GM18526 (cell line): ENCODE measurements at regions not wholly inside any gene's neighbourhood (a gene's known extent, or its start where the extent isn't known, plus 50 kb on each side); places are given as distances from the start of the nearest gene placed in this dataset.

Source experiments
- POLR2A ChIP-seq: IDR thresholded peaks from 3 replicates; pipeline ENCODE4 v1.6.1; 2011; ENCODE audit not compliant: insufficient read length; ENCODE audit errors: extremely low read depth

DNA sequence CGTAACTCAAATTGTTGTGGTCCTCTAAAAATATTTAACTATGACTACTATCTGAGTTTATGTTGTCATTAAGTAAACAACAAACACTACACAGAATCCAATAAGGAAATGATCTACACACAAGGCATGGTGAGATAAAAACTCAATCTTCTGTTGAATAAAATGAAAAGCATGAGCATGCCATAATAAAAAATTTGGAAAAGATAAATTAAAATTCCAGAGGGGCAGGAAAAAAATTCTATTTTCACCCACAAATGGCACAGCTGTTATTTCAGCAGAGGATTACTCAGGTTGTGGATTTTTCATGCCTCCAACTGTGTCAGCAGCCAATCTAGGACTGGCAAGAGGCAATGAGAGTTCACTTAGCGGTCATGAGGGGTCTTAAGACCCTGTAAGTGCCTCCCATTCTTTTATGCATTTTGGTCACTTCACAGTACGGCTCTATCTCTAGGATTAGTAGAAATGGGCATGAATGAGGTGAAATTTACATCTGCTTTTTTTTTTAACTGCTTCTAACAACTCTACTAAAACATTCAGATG is 639.8 kb upstream of the DIPK2B start:
- TF ChIP-seq POLR2A, result no peak

DNA sequence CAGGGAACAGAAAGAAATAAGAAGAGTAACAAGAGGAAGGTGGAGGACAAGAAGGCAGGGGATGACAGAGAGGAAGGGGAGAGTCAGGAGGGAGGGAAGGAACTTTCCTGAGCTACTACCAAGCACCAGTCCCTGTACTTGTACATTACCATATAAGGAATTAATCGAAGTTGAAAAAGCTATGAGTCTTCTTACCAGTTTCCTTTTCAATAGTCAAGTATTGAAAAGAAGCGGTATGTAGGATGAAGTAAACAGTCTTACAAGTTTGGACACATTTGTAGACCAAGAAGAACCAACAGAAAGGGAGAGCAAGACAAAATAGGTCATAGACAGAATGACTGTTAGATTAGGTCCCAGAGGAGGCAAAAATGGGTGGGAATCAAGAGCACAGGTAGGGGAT is 629.7 kb upstream of the DIPK2B start:
- no peak for TF ChIP-seq POLR2A

DNA sequence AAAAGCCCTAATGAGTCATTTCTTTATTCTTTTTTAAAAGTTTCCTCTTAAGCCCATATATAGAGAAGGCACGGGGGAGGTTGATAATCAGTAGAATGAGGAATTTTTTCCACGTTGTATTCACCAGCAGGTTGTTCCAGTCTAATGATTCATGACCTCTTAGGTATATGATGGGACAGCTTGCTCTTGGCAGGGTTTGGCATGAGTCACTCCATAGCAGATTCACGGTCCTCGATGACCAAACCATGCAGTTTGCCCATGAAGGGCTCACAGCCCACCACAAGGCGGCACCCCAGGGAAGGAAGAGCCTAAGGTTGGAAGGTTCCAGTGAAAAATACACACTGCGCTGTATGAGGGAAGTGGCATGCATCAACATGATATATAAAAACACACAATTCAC is 623.8 kb upstream of the DIPK2B start:
- TF ChIP-seq POLR2A, result no peak

DNA sequence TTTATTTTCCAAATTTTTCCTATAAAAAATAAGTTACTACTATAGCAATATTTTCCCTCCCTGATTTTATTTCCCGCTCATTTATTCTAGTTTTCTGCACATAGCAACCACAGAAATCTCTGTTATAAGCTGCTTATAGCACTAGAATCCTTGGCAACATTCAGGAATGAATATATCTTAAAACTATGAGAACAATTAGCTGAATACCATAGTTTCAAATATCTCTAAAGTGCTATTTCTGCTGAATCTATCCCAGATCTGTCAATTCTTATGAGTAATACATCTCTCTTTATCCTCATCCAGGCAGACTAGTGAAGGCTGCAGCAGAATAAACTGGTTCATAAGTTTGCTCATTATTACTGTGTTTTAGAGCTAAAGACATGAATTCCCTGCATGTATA is 622.9 kb upstream of the DIPK2B start:
- TF ChIP-seq POLR2A, result no peak

DNA sequence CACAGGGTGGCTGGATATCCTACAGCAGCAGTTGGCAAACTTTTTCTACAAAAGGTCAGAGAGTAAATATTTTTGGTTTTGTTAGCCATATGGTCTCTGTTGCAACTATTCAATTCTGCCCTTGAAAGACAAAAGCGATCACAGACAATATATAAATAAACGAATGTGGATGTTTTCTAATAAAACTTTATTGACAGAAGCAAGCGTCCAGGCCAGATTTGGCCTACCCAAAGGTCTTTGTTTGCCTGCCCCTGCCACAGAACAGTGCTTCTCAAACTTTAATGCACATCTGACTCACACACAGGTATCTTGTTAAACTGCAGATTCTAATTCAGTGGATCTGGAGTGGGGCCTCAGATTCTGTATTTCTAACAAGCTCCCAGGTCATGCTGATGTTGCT is 621.4 kb upstream of the DIPK2B start:
- TF ChIP-seq POLR2A, result no peak

DNA sequence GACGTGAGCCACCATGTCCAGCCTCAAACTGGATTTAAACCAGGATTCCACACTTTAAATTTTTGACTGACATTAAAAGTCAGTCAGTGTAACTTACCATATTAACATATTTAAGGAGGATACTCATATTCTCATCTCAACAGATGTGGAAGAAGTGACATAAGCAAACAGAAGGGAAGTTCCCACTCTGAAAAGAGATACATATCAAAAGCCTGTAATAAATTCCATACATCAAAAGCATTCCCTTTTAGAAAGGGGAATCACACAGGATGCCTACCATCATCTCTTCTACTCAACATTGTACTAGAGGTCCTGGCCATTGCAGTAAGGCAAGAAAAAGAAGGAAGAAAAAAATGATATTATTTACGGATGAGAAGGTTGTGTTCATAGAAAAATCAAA is 618.2 kb upstream of the DIPK2B start:
- no peak for TF ChIP-seq POLR2A

DNA sequence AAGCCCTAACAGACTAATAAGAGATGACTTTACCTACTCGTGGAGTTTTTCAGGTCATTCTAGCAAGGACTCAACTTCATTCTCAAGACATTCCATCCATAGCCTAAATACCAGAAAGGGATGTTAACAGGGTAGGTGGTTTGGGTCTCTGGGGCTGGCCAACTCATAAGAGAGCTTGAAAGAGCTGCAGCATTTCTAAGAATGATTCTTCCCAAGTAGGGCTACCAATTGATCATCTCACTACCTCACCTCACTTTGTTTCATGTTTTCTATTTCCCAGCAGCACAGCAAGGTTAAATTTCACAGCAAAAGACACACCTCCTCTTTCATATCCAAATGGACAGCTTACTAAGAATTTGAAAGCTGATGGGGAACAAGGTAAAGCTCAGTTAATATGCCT is 614.8 kb upstream of the DIPK2B start:
- no peak for TF ChIP-seq POLR2A

DNA sequence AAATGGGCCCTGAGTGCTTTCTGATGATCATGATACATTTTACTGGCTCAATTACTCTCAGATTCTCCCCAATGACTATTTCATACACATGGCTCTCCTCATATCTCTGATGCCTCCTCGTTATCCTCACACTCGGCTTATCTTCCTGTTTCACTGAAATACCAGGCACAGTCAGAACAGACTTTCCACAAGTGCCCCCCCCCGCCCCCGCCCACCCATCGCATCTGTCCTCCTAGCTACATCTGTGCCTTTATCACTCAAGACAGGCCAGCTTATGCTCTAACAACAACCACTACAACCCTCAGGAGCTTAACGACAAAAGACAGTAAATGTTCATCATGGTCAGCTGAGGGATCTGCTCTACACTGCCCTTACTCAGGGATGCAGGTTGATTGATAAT is 610.6 kb upstream of the DIPK2B start:
- TF ChIP-seq POLR2A, result no peak

DNA sequence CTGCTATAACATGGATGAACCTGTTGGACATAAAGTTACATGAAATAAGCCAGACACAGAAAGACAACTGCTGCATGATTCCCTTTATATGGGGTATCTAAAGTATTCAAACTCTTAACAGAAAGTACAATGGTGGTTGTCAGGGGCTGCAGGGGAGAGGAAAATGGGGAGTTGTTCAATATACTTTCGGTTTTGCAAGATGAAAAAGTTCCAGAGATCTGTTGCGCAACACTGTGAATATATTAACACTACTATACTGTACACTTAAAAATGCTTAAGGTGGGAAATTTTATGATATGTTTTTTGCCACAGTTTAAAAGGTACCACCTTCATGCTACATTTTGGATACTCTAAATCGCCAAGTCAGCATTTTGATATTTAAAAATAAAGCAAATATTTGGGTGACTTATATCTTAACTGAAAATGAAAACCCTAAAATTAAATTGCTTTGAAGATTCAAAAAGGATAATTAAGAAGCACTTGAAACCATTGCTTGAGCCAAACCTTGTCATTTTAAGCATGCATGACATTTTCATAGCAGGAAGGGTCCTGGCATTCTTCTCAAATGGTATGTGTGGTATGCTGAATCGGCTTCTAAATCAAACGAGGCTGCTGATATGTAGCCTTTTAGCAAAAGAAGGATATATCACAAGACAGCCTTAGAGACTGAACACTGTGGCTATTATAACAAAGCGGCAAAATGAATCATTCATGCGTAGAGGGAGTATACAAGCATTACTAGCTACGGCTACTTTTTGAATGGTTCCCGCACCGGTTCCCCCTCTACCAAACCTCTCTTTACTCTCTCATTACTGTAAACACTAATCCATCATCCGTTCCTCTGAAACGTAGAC is 607.1 kb upstream of the DIPK2B start:
- TF ChIP-seq POLR2A, result no peak

DNA sequence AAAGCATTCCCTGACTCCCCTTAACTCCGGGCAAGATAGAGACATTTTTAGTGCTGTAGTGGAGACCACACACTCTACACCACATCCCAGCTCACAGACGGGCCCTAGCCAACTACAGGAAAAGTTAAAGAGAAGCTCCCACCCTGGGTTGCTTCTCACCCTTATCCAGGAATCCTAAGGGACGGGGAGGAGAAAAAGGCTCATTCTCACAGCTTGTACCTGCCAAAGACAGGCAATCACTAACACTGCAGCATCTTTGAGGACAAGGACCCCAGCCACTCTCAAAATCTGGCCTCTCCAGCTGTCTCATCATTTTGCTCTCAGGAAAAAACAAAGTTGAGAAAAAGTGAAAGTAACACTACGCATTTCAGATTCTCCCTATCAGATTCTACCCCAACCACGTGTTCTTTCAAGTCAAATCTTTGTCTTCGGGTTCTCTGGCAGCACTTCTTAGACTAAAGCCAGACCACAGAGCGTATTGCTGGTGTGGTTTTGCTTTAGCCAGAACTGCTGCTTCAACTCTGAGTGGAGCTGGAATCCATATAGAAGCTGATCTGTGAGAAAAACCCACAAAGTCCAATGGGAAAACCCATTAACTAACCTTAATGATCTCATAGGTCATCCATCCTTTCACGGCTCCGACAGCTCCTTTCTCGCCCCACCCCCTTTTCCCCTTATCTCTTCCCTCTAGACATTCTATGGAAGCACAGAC is 605.9 kb upstream of the DIPK2B start:
- no peak for TF ChIP-seq POLR2A

DNA sequence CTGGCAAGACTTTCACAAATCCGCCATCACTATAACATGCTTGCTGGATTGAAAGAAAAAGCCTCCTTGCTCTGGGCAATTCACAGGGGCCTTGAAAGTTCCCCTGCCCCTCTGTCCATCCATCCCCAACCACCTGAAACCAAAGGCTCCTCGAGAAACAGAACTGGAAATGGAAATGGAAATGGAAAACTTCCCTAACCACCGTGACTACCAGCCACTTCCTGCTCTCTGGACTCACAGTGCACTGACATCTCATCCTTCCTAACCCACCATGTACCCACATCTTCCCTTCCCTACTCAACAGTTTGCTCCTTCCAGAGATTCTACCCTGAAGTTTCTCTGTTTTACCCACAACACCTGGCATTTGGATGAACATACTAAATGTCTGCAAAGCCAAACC is 603.6 kb upstream of the DIPK2B start:
- TF ChIP-seq POLR2A, result no peak

DNA sequence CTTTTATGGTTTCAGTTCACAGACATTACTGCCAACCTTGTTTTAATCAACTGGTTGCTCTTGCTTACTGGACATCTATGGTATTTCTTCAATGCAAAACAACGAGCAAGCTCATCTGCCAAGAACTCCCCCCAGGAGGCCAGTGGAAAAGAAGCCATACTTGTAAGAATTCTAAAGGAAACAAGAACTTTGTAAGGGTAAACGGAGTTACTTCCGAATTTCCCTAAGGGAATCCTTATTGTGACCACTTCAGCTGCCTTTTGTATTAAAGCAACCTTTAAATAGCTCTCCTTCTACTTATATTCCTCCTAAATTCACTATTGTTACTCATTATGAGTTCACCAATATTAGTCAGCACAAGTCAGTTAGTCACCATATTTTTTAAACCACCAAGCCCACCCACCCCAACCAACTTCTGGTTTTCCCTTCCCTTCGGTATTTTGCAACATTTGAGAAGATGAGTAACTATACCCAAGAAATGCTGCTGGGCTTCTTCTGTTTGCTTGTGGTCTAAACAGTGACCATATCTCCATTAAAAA is 602.8 kb upstream of the DIPK2B start:
- TF ChIP-seq POLR2A, result no peak

DNA sequence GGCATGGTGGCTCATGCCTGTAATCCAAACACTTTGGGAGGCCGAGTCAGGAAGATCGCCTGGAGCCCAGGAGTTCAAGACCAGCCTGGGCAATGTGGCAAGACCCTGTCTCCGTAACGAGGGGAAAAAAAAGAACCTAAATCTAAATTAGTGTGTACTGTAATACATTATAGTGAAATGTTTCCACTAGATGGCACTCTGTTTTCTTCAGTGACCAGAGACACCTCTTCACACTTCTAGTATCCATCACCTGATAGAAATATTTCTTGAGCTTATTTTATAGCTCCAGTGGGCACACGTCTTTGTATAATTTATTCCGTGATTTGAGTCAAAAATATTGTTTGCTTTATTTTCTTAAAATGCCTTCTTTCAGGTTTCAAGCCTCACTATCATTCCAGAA is 600.9 kb upstream of the DIPK2B start:
- TF ChIP-seq POLR2A, result no peak

DNA sequence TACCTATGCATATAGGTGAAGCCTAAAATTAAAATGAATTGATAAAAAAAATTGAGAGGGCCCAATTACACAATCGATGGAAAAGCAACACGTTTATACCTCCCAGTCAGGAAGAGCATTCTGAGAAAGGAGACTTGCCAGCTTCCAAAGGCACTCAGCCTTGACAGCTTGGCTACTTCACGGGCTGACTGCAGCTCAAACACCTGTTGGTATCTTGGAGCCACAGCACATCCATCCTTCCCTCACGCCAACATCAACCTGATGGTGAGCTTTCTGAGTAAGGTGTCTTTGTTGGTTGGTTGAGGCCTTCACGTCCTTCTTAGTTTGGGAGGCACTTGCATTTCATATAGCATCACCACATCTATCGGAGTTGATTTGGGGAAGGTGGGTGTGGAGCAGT is 598.9 kb upstream of the DIPK2B start:
- no peak for TF ChIP-seq POLR2A

DNA sequence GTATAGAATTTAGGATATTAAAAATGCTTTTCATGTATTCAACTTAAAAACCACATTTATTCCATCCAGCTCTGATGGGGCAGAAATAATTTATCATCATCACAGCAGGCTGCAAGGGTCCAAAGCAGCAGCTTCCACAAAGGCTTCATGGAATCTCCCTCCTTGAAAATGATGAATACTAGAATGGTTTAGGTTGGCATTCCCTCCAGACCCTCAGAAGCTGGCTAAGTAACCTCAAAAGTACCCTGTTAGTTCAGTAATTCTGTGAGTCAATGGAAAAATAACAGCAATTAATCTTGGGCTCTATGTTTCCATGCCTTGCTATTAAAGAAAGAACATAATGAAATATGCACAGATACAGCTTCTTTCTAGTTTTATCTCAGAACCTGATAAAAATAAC is 594.9 kb upstream of the DIPK2B start:
- TF ChIP-seq POLR2A, result no peak

DNA sequence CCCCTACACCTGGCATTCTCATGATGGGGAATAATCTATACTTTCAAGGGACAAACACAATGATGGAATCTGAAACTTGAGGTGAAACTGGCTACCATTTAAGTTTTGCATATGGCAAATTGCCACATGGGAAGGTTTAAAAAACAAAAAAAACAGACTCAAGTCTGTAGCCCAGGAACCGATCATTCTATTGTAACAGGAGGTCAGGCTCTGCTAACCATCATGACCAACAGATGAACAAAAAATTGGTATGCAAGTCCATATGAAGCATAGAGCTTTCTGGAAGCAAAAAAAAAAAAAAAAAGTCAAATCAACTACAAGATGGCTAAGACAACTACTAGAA is 594.3 kb upstream of the DIPK2B start:
- TF ChIP-seq POLR2A, result no peak
